A549 (cell line): ENCODE measurements at regions not wholly inside any gene's neighbourhood (a gene's known extent, or its start where the extent isn't known, plus 50 kb on each side); places are given as distances from the start of the nearest gene placed in this dataset.

Source experiments
- BCL3 ChIP-seq: fragments of >200 bp; sonication (Bioruptor Twin); formaldehyde crosslinking; IDR thresholded peaks from 3 replicates; pipeline ENCODE4 v1.6.1; 2016
- CEBPB ChIP-seq, 2 experiments: fragments of >200 bp in 1 of 2; sonication (Bioruptor Twin) in 1 of 2; formaldehyde crosslinking in 1 of 2; IDR thresholded peaks; 2 replicates each; pipeline ENCODE4 v1.6.1; 2012 to 2016
- CTCF ChIP-seq: fragments of >200 bp; sonication (Bioruptor Twin); formaldehyde crosslinking; IDR thresholded peaks from 3 replicates; pipeline ENCODE4 v1.5.1; 2016
- HOXB5 ChIP-seq: fragments of 250-450 bp; sonication (Bioruptor Pico); IDR thresholded peaks from 2 replicates; pipeline ENCODE4 v1.5.0; 2020; ENCODE audit warnings: mild to moderate bottlenecking, moderate library complexity
- KDM1A ChIP-seq: fragments of 200-600 bp; sonication (generic); IDR thresholded peaks from 2 replicates; pipeline ENCODE4 v1.6.1; 2016; ENCODE audit warnings: low read depth, mild to moderate bottlenecking
- PBX3 ChIP-seq: IDR thresholded peaks from 2 replicates; pipeline ENCODE4 v1.6.1; 2012
- PHF8 ChIP-seq: fragments of 200-600 bp; sonication (generic); IDR thresholded peaks from 2 replicates; pipeline ENCODE4 v1.6.1; 2016; ENCODE audit warnings: low read depth, mild to moderate bottlenecking, antibody characterized with exemption, moderate library complexity, borderline replicate concordance
- POLR2A ChIP-seq: IDR thresholded peaks from 2 replicates; pipeline ENCODE4 v1.6.1; 2012; ENCODE audit warnings: mild to moderate bottlenecking, low read length

DNA sequence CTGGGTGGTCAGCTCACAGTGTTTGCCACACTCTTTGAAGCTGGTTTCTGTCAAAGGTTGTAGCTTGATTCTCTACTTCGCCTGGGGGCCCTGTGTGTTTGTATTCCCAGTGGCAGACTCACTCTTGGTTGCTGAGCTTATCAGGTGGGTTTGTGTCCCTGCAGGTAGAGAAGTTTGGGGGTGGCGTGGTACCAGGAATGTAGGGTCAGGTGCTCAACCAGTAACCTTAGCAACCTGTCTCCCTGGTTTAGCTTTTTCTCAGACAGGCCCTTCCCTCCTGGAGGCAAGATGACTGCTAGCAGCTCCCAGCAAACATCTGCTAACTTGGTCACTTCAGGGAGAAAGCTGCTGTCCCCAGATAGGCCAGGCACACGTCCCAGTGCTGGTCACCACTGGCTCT, 352.2 kb downstream of the AACS start:
- no peak for TF ChIP-seq HOXB5 (CRISPR knock-in tag)
- no peak for TF ChIP-seq POLR2A
- no peak for TF ChIP-seq CTCF
- no peak for TF ChIP-seq PBX3
- TF ChIP-seq CEBPB (IDR thresholded peaks at IDR 0.05), result no peak
- no peak for TF ChIP-seq BCL3
- no peak for TF ChIP-seq PHF8
- no peak for TF ChIP-seq KDM1A
